IMR-90 (cell line): ENCODE measurements at regions not wholly inside any gene's neighbourhood (a gene's known extent, or its start where the extent isn't known, plus 50 kb on each side); places are given as distances from the start of the nearest gene placed in this dataset.

ENCODE experiments used
- ATAC-seq: fragments of 200-7000 bp; cut with Tn5 transposase; 2 replicates; pipeline ENCODE4 v1.9.1; 2020; ENCODE audit warnings: low read depth, mild to moderate bottlenecking, moderate library complexity
- BruUV-seq: library from RNA; stranded (reverse); fragments of 400-500 nt; replicated peaks from 2 replicates; lab custom pipeline; 2021; lab: Mats Ljungman, UMichigan
- CTCF ChIA-PET: fragments of 300-600 bp; formaldehyde crosslinking; extraction: SDS; loops from one replicate; lab custom pipeline; 2021; ENCODE audit warnings: antibody characterized with exemption; lab: Yijun Ruan, JAX
- POLR2A ChIA-PET: fragments of 300-600 bp; sonication (Branson Sonifier 250); formaldehyde crosslinking; loops from one replicate; lab custom pipeline; 2022; ENCODE audit warnings: antibody characterized with exemption; ENCODE audit not compliant: unreplicated experiment; lab: Charles Lee
- DNase-seq: peaks from one replicate; pipeline ENCODE4 v3.0.0; 2013
- H2AFZ ChIP-seq: replicated peaks from 2 replicates; pipeline ENCODE3; 2013; ENCODE audit warnings: low read length, mild to moderate bottlenecking; ENCODE audit not compliant: poor library complexity
- H2AK5ac ChIP-seq: 2 replicates; pipeline ENCODE4 v1.6.1; 2013; ENCODE audit warnings: low read depth, low read length, inconsistent platforms
- H2AK9ac ChIP-seq: replicated peaks from 2 replicates; pipeline ENCODE3; 2013; ENCODE audit warnings: mild to moderate bottlenecking, low read depth, low read length, moderate library complexity; ENCODE audit not compliant: poor library complexity
- H2BK120ac ChIP-seq: 2 replicates; pipeline ENCODE4 v1.6.1; 2013; ENCODE audit warnings: low read depth, low read length, inconsistent platforms
- H2BK15ac ChIP-seq: 3 replicates; pipeline ENCODE4 v1.6.1; 2013; ENCODE audit warnings: low read depth, low read length, inconsistent platforms
- H2BK20ac ChIP-seq: 2 replicates; pipeline ENCODE4 v1.6.1; 2013; ENCODE audit warnings: low read depth, mild to moderate bottlenecking, inconsistent platforms, low read length, moderate library complexity
- H2BK5ac ChIP-seq: 2 replicates; pipeline ENCODE4 v1.6.1; 2013; ENCODE audit warnings: mild to moderate bottlenecking, low read depth, low read length, inconsistent platforms; ENCODE audit not compliant: poor library complexity, severe bottlenecking
- H3K14ac ChIP-seq: replicated peaks from 2 replicates; pipeline ENCODE4 v1.6.1; 2013; ENCODE audit warnings: low read depth, low read length, inconsistent platforms
- H3K18ac ChIP-seq: 2 replicates; pipeline ENCODE4 v1.6.1; 2013; ENCODE audit warnings: low read depth, low read length, control low read depth
- H3K23ac ChIP-seq: 2 replicates; pipeline ENCODE4 v1.6.1; 2013; ENCODE audit warnings: low read depth, low read length, inconsistent platforms
- H3K27ac ChIP-seq: 2 replicates; pipeline ENCODE4 v1.5.1; 2013; ENCODE audit warnings: mild to moderate bottlenecking, control low read depth, low read length; ENCODE audit not compliant: insufficient read depth
- H3K27me3 ChIP-seq: 2 replicates; pipeline ENCODE4 v1.6.1; 2013; ENCODE audit warnings: low read length; ENCODE audit not compliant: control insufficient read depth, insufficient read depth
- H3K36me3 ChIP-seq: 2 replicates; pipeline ENCODE4 v1.6.1; 2013; ENCODE audit warnings: low read length, mixed read lengths; ENCODE audit not compliant: control insufficient read depth, insufficient read depth
- H3K4ac ChIP-seq: 2 replicates; pipeline ENCODE4 v1.6.1; 2013; ENCODE audit warnings: low read depth, low read length, inconsistent platforms
- H3K4me1 ChIP-seq: 2 replicates; pipeline ENCODE4 v1.6.1; 2013; ENCODE audit warnings: low read length, mixed read lengths; ENCODE audit not compliant: control insufficient read depth, insufficient read depth
- H3K4me2 ChIP-seq: 2 replicates; pipeline ENCODE4 v1.6.1; 2013; ENCODE audit warnings: low read depth, mild to moderate bottlenecking, control low read depth, low read length, moderate library complexity
- H3K4me3 ChIP-seq: 2 replicates; pipeline ENCODE4 v1.5.1; 2013; ENCODE audit warnings: low read depth, mild to moderate bottlenecking, control low read depth, low read length, moderate library complexity; ENCODE audit not compliant: insufficient read depth
- H3K56ac ChIP-seq: 2 replicates; pipeline ENCODE4 v1.6.1; 2013; ENCODE audit warnings: low read length, inconsistent platforms; ENCODE audit not compliant: insufficient read depth; ENCODE audit errors: extremely low read depth
- H3K79me1 ChIP-seq, 2 experiments: 2 replicates each; pipeline ENCODE4 v1.6.1; 2013; ENCODE audit warnings: low read length in 2 of 2, inconsistent platforms in 1 of 2, low read depth in 1 of 2
- H3K9ac ChIP-seq: 2 replicates; pipeline ENCODE4 v1.6.1; 2013; ENCODE audit warnings: low read depth, low read length, control low read depth
- H3K9me1 ChIP-seq: 2 replicates; pipeline ENCODE4 v1.6.1; 2013; ENCODE audit warnings: low read length, inconsistent platforms; ENCODE audit not compliant: insufficient read depth
- H3K9me3 ChIP-seq: 2 replicates; pipeline ENCODE4 v1.6.1; 2013; ENCODE audit warnings: low read length; ENCODE audit not compliant: control insufficient read depth, insufficient read depth
- H4K20me1 ChIP-seq: 2 replicates; pipeline ENCODE4 v1.6.1; 2013; ENCODE audit warnings: low read length, inconsistent platforms; ENCODE audit not compliant: insufficient read depth
- H4K5ac ChIP-seq: 2 replicates; pipeline ENCODE4 v1.6.1; 2013; ENCODE audit warnings: mild to moderate bottlenecking, low read depth, low read length, control low read depth
- H4K8ac ChIP-seq, 2 experiments: 2 replicates each; pipeline ENCODE4 v1.6.1; 2013; ENCODE audit warnings: low read depth in 2 of 2, low read length in 2 of 2, control low read depth in 1 of 2, inconsistent platforms in 1 of 2
- H4K91ac ChIP-seq: 2 replicates; pipeline ENCODE4 v1.6.1; 2013; ENCODE audit warnings: low read depth, low read length, inconsistent platforms; ENCODE audit not compliant: insufficient read depth
- CHD1 ChIP-seq: IDR thresholded peaks from 2 replicates; pipeline ENCODE4 v1.6.1; 2012; ENCODE audit warnings: low read depth, low read length, improper control_type of control experiment
- FOS ChIP-seq: fragments of 150-350 bp; IDR thresholded peaks from 2 replicates; pipeline ENCODE4 v1.6.1; 2016; ENCODE audit warnings: low read depth, low read length
- MAFK ChIP-seq: IDR thresholded peaks from 2 replicates; pipeline ENCODE4 v1.6.1; 2012; ENCODE audit warnings: low read depth, low read length, improper control_type of control experiment
- MXI1 ChIP-seq: IDR thresholded peaks from 2 replicates; pipeline ENCODE4 v1.6.1; 2012; ENCODE audit warnings: low read depth, mild to moderate bottlenecking, low read length, moderate library complexity, borderline replicate concordance
- NFE2L2 ChIP-seq: fragments of 150-350 bp; IDR thresholded peaks from 2 replicates; pipeline ENCODE4 v1.6.1; 2016; ENCODE audit warnings: low read depth, mild to moderate bottlenecking, low read length
- RAD21 ChIP-seq: IDR thresholded peaks from 2 replicates; pipeline ENCODE4 v1.6.1; 2012; ENCODE audit warnings: low read length, improper control_type of control experiment
- SMC3 ChIP-seq: fragments of 150-350 bp; IDR thresholded peaks from 2 replicates; pipeline ENCODE4 v1.6.1; 2016; ENCODE audit warnings: low read depth, mild to moderate bottlenecking, antibody characterized with exemption, low read length, moderate library complexity
- WGBS, 2 experiments: methylation state at CpG; one replicate each; pipeline versions ENCODE4 v1.1.5 to v1.1.7; 2013; ENCODE audit warnings: missing lambda C conversion rate in 2 of 2; ENCODE audit not compliant: insufficient read length in 1 of 2; ENCODE audit errors: extremely low coverage in 2 of 2; 5-methylcytosine and 5-hydroxymethylcytosine counted together
- dilution Hi-C: fragments of 300-500 bp; cut with HindIII; formaldehyde crosslinking; loops from one replicate; pipeline ENCODE4 v1.14.3; 2018; ENCODE audit warnings: low sequenced_read_pairs; ENCODE audit not compliant: unreplicated experiment
- in situ Hi-C: fragments of 300-500 bp; cut with MboI; formaldehyde crosslinking; loops from 3 replicates; pipeline ENCODE4 v1.14.3; 2019; ENCODE audit warnings: low sequenced_read_pairs, inconsistent platforms, mixed read lengths
- intact Hi-C: fragments of 100-400 bp; cut with micrococcal nuclease; formaldehyde crosslinking; loops from 2 replicates; pipeline ENCODE4 v1.10.0; 2022
- TF ChIP-seq, protein P1 (sequence below): fragments of 150-350 bp; IDR thresholded peaks from 2 replicates; pipeline ENCODE4 v1.6.1; 2017; ENCODE audit warnings: mild to moderate bottlenecking, antibody characterized with exemption, low read length, low read depth
- TF ChIP-seq, protein P2 (sequence below): conservative IDR thresholded peaks from 2 replicates; pipeline ENCODE4 v1.5.1; 2012; ENCODE audit warnings: mild to moderate bottlenecking, low read depth, low read length, improper control_type of control experiment

DNA sequence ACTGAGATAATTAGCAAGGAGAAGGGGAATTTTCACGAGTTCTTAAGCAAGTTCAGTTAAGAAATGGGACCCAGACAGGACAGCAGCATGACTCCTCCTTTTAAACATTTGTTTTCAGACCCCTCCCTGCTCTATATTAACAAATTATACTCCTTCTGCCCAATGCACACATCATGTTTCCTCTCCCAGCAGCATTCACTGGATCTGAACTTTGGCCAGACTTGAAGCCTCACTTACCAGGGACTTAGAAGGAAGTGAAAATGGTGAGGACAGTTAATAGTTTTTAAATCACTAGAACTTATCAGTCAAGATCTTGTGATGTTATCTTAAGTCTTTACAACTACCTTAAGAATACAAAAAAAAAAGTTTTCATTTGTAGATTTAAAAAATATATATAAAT is 1174.7 kb upstream of the MAP3K7 start:
- H3K4me2 ChIP-seq = no peak overlapping the region
- H3K4ac ChIP-seq = no peak overlapping the region
- no peak overlapping the region for H2AK9ac ChIP-seq
- intact Hi-C loops = no loop called here
- H3K27ac ChIP-seq = no peak overlapping the region
- no peaks in the 10 kb centered on the region for H3K9me3 ChIP-seq
- ATAC-seq = no peak
- no peak overlapping the region for H2BK5ac ChIP-seq
- WGBS, 2 experiments = no CpG with 5 or more reads among the region's 1 CpG
- no peak overlapping the region for H2BK15ac ChIP-seq
- no peak overlapping the region for H2BK20ac ChIP-seq
- no peak overlapping the region for H3K4me3 ChIP-seq
- H3K14ac ChIP-seq = no peak overlapping the region
- no peak overlapping the region for H4K8ac ChIP-seq
- no peak overlapping the region for H2BK120ac ChIP-seq
- no TSS peak for BruUV-seq
- TF ChIP-seq FOS (no peak), CHD1 (no peak), RAD21 (no peak), SMC3 (no peak), NFE2L2 (no peak), MXI1 (no peak), MAFK (no peak)
- TF ChIP-seq, protein P1, sequence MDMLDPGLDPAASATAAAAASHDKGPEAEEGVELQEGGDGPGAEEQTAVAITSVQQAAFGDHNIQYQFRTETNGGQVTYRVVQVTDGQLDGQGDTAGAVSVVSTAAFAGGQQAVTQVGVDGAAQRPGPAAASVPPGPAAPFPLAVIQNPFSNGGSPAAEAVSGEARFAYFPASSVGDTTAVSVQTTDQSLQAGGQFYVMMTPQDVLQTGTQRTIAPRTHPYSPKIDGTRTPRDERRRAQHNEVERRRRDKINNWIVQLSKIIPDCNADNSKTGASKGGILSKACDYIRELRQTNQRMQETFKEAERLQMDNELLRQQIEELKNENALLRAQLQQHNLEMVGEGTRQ = no peak
- TF ChIP-seq, protein P2, sequence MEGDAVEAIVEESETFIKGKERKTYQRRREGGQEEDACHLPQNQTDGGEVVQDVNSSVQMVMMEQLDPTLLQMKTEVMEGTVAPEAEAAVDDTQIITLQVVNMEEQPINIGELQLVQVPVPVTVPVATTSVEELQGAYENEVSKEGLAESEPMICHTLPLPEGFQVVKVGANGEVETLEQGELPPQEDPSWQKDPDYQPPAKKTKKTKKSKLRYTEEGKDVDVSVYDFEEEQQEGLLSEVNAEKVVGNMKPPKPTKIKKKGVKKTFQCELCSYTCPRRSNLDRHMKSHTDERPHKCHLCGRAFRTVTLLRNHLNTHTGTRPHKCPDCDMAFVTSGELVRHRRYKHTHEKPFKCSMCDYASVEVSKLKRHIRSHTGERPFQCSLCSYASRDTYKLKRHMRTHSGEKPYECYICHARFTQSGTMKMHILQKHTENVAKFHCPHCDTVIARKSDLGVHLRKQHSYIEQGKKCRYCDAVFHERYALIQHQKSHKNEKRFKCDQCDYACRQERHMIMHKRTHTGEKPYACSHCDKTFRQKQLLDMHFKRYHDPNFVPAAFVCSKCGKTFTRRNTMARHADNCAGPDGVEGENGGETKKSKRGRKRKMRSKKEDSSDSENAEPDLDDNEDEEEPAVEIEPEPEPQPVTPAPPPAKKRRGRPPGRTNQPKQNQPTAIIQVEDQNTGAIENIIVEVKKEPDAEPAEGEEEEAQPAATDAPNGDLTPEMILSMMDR = no peak
- no peak overlapping the region for H4K91ac ChIP-seq
- H4K5ac ChIP-seq = no peak overlapping the region
- ChIA-PET POLR2A (no interaction called here), CTCF (no interaction called here)
- H2AK5ac ChIP-seq = no peak overlapping the region
- no peak overlapping the region for H2AFZ ChIP-seq
- H3K9me1 ChIP-seq = no peaks in the 10 kb centered on the region
- no peaks in the 10 kb centered on the region for H3K4me1 ChIP-seq
- dilution Hi-C loops = no loop called here
- no peaks in the 10 kb centered on the region for H4K20me1 ChIP-seq
- DNase-seq = no peak
- H3K18ac ChIP-seq = no peak overlapping the region
- no peaks in the 10 kb centered on the region for H3K79me1 ChIP-seq
- no peak overlapping the region for H3K23ac ChIP-seq
- no peaks in the 10 kb centered on the region for H3K27me3 ChIP-seq
- H3K56ac ChIP-seq = no peak overlapping the region
- no peak overlapping the region for H3K9ac ChIP-seq
- no peaks in the 10 kb centered on the region for H3K36me3 ChIP-seq
- in situ Hi-C loops = no loop called here
